Mesenchymal stem cell (in vitro differentiated cells and primary cell): ENCODE measurements at regions not wholly inside any gene's neighbourhood (a gene's known extent, or its start where the extent isn't known, plus 50 kb on each side); places are given as distances from the start of the nearest gene placed in this dataset.

ENCODE experiments used
- DNase-seq: peaks from one replicate; pipeline ENCODE4 v3.0.0-alpha.2; 2013
- H2AFZ ChIP-seq: one replicate; pipeline ENCODE4 v1.6.1; 2013; ENCODE audit warnings: low read depth, mild to moderate bottlenecking, control low read depth, inconsistent platforms, low read length, moderate library complexity
- H2AK5ac ChIP-seq: 2 replicates; pipeline ENCODE4 v1.6.1; 2013; ENCODE audit warnings: low read length, moderate library complexity, mild to moderate bottlenecking, inconsistent platforms; ENCODE audit not compliant: severe bottlenecking
- H2BK120ac ChIP-seq: one replicate; pipeline ENCODE4 v1.6.1; 2013; ENCODE audit warnings: low read depth, mild to moderate bottlenecking, inconsistent platforms, low read length, moderate library complexity
- H2BK12ac ChIP-seq, 2 experiments: one replicate each; pipeline ENCODE4 v1.6.1; 2013; ENCODE audit warnings: inconsistent platforms in 2 of 2, low read length in 2 of 2, mild to moderate bottlenecking in 2 of 2, moderate library complexity in 2 of 2, control low read depth in 1 of 2
- H2BK15ac ChIP-seq: one replicate; pipeline ENCODE4 v1.6.1; 2013; ENCODE audit warnings: mild to moderate bottlenecking, low read depth, inconsistent platforms; ENCODE audit not compliant: poor library complexity, severe bottlenecking
- H2BK5ac ChIP-seq: 2 replicates; pipeline ENCODE4 v1.6.1; 2013; ENCODE audit warnings: low read depth, mild to moderate bottlenecking, low read length, control low read depth, inconsistent platforms; ENCODE audit not compliant: poor library complexity, severe bottlenecking
- H3K14ac ChIP-seq, 2 experiments: one replicate each; pipeline ENCODE4 v1.6.1; 2013; ENCODE audit warnings: inconsistent platforms in 2 of 2, low read length in 2 of 2, control low read depth in 1 of 2, mild to moderate bottlenecking in 1 of 2, moderate library complexity in 1 of 2
- H3K18ac ChIP-seq, 2 experiments: one replicate each; pipeline ENCODE4 v1.6.1; 2013; ENCODE audit warnings: inconsistent platforms in 2 of 2, low read length in 2 of 2, control low read depth in 1 of 2, low read depth in 1 of 2, mild to moderate bottlenecking in 1 of 2
- H3K23ac ChIP-seq, 2 experiments: one replicate each; pipeline ENCODE4 v1.6.1; 2013; ENCODE audit warnings: inconsistent platforms in 2 of 2, low read length in 2 of 2, mild to moderate bottlenecking in 2 of 2, moderate library complexity in 2 of 2, control low read depth in 1 of 2
- H3K27ac ChIP-seq: 2 replicates; pipeline ENCODE4 v1.5.1; 2013; ENCODE audit warnings: mild to moderate bottlenecking, moderate library complexity, low read length, control low read depth, inconsistent platforms; ENCODE audit not compliant: poor library complexity, severe bottlenecking
- H3K27me3 ChIP-seq, 2 experiments: 2 replicates each; pipeline versions ENCODE4 v1.6.1 to v1.7.0; 2013; ENCODE audit warnings: low read length in 2 of 2, mild to moderate bottlenecking in 2 of 2, moderate library complexity in 2 of 2, control low read depth in 1 of 2, inconsistent platforms in 1 of 2; ENCODE audit not compliant: control insufficient read depth in 1 of 2, insufficient read depth in 1 of 2
- H3K36me3 ChIP-seq, 2 experiments: 2 replicates each; pipeline versions ENCODE4 v1.6.1 to v1.7.0; 2013; ENCODE audit warnings: low read length in 2 of 2, control low read depth in 1 of 2, inconsistent platforms in 1 of 2, low read depth in 1 of 2, mild to moderate bottlenecking in 1 of 2; ENCODE audit not compliant: insufficient read depth in 2 of 2, control insufficient read depth in 1 of 2
- H3K4ac ChIP-seq, 2 experiments: one replicate each; pipeline ENCODE4 v1.6.1; 2013; ENCODE audit warnings: inconsistent platforms in 2 of 2, low read length in 2 of 2, mild to moderate bottlenecking in 2 of 2, moderate library complexity in 2 of 2, control low read depth in 1 of 2, low read depth in 1 of 2
- H3K4me1 ChIP-seq: 2 replicates; pipeline ENCODE4 v1.6.1; 2013; ENCODE audit warnings: low read depth, low read length, control low read depth; ENCODE audit not compliant: control insufficient read depth, insufficient read depth
- H3K4me2 ChIP-seq: 2 replicates; pipeline ENCODE4 v1.6.1; 2013; ENCODE audit warnings: low read length, mild to moderate bottlenecking, inconsistent platforms; ENCODE audit not compliant: poor library complexity, severe bottlenecking
- H3K4me3 ChIP-seq, 2 experiments: 2 replicates each; pipeline versions ENCODE4 v1.5.1 to v1.7.0; 2013; ENCODE audit warnings: low read length in 2 of 2, mild to moderate bottlenecking in 2 of 2, control low read depth in 1 of 2, low read depth in 1 of 2; ENCODE audit not compliant: insufficient read depth in 1 of 2
- H3K79me1 ChIP-seq: replicated peaks from 2 replicates; pipeline ENCODE4 v1.6.1; 2013; ENCODE audit warnings: mild to moderate bottlenecking, control low read depth, low read length, inconsistent platforms; ENCODE audit not compliant: poor library complexity, severe bottlenecking
- H3K9ac ChIP-seq: 2 replicates; pipeline ENCODE4 v1.7.0; 2013; ENCODE audit warnings: mild to moderate bottlenecking, low read length, moderate library complexity
- H3K9me3 ChIP-seq: 2 replicates; pipeline ENCODE4 v1.7.0; 2013; ENCODE audit warnings: mild to moderate bottlenecking, low read length; ENCODE audit not compliant: control insufficient read depth
- H4K8ac ChIP-seq: one replicate; pipeline ENCODE4 v1.6.1; 2013; ENCODE audit warnings: inconsistent platforms, mild to moderate bottlenecking, low read length, moderate library complexity
- H4K91ac ChIP-seq: one replicate; pipeline ENCODE4 v1.6.1; 2013; ENCODE audit warnings: mild to moderate bottlenecking, low read length, inconsistent platforms
- WGBS: methylation state at CpG from one replicate; pipeline ENCODE4 v1.1.7; 2013; ENCODE audit warnings: mixed read lengths; 5-methylcytosine and 5-hydroxymethylcytosine counted together

DNA sequence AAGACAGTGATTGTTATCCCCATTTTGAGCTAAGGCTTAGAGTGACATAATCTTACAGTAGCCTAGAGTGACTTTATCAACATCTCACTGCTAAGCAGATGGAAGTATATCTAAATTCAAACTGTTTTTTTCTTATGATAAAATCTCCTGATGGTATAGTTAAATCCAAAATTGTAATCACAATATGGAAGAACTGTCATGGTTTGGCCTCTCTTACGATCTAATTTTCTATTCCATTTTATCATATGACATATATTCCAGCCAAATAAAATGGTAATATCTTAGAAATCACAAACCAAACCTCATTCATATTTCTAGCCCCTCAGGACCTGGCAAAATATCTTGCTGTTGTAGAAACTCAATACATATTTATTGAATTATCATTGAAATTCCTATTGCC, 864.7 kb downstream of the SLC6A15 start:
- no peaks in the 10 kb centered on the region for H3K79me1 ChIP-seq
- no peaks in the 10 kb centered on the region for H3K27me3 ChIP-seq
- no peaks in the 10 kb centered on the region for H3K9me3 ChIP-seq
- H2BK12ac ChIP-seq, result no peak overlapping the region
- no peaks in the 10 kb centered on the region for H3K36me3 ChIP-seq
- H3K14ac ChIP-seq, result no peak overlapping the region
- no peak overlapping the region for H2BK120ac ChIP-seq
- no peak overlapping the region for H3K4me3 ChIP-seq
- no peak for DNase-seq
- H2AK5ac ChIP-seq, result no peak overlapping the region
- no peak overlapping the region for H3K9ac ChIP-seq
- H3K4me2 ChIP-seq, result no peak overlapping the region
- WGBS, result 67% methylated on average over 1 of the region's 1 CpG
- H3K18ac ChIP-seq, result no peak overlapping the region
- H2BK5ac ChIP-seq, result no peak overlapping the region
- no peak overlapping the region for H3K4ac ChIP-seq
- no peaks in the 10 kb centered on the region for H3K4me1 ChIP-seq
- no peak overlapping the region for H3K27ac ChIP-seq
- H2AFZ ChIP-seq, result no peak overlapping the region
- H4K8ac ChIP-seq, result no peak overlapping the region
- H3K23ac ChIP-seq, result no peak overlapping the region
- H4K91ac ChIP-seq, result no peak overlapping the region
- no peak overlapping the region for H2BK15ac ChIP-seq

DNA sequence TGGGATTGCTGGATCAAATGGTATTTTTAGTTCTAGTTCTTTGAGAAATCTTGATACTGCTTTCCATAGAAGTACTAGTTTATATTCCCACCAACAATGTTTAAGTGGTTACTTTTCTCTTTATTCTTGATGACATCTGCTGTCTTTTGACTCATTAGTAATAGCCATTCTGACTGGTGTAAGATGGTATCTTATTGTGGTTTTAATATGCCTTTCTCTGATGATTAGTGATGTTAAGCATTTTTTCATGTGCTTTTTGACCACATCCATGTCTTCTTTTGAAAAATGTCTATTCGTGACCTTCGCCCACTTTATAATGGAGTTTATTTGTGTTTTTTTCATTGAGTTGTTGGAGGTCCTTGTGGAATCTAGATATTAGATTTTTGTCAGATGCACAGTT, 865.7 kb downstream of the SLC6A15 start:
- Histone ChIP-seq H4K91ac (no peak overlapping the region), H3K9ac (no peak overlapping the region), H3K36me3 (no peaks in the 10 kb centered on the region), H2AK5ac (no peak overlapping the region), H3K4me1 (no peaks in the 10 kb centered on the region), H2BK12ac (no peak overlapping the region), H3K79me1 (no peaks in the 10 kb centered on the region), H3K27ac (no peak overlapping the region), H3K18ac (no peak overlapping the region), H2AFZ (no peak overlapping the region), H3K27me3 (no peaks in the 10 kb centered on the region), H3K23ac (no peak overlapping the region), H3K9me3 (no peaks in the 10 kb centered on the region), H3K4ac (no peak overlapping the region), H4K8ac (no peak overlapping the region), H2BK5ac (no peak overlapping the region), H3K4me3 (no peak overlapping the region), H3K14ac (no peak overlapping the region), H2BK15ac (no peak overlapping the region), H2BK120ac (no peak overlapping the region), H3K4me2 (no peak overlapping the region)
- no peak for DNase-seq
- 97% methylated on average over 2 of the region's 2 CpGs for WGBS

DNA sequence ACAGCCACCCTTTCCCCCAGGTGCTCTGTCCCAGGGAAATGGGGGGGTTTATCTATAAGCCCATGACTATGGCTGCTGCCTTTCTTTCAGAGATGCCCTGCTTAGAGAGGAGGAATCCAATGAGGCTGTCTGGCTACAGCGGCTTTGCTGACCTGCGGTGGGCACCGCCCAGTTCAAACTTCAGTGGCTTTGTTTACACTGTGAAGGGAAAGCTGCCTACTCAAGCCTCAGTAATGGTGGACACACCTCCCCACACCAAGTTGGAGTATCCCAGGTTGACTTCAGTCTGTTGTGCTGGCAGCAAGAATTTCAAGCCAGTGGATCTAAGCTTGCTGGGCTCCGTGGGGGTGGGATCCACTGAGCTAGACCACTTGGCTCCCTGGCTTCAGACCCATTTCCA, 869.2 kb downstream of the SLC6A15 start:
- Histone ChIP-seq H3K4me2 (no peak overlapping the region), H3K18ac (no peak overlapping the region), H3K4me1 (no peaks in the 10 kb centered on the region), H4K91ac (no peak overlapping the region), H3K23ac (no peak overlapping the region), H2BK12ac (no peak overlapping the region), H3K14ac (no peak overlapping the region), H2AK5ac (no peak overlapping the region), H2BK15ac (no peak overlapping the region), H3K36me3 (no peaks in the 10 kb centered on the region), H3K9ac (no peak overlapping the region), H3K4me3 (no peak overlapping the region), H3K27me3 (no peaks in the 10 kb centered on the region), H2AFZ (no peak overlapping the region), H3K9me3 (no peaks in the 10 kb centered on the region), H2BK120ac (no peak overlapping the region), H3K4ac (no peak overlapping the region), H2BK5ac (no peak overlapping the region), H4K8ac (no peak overlapping the region), H3K27ac (no peak overlapping the region), H3K79me1 (no peaks in the 10 kb centered on the region)
- 93% methylated on average over 4 of the region's 4 CpGs for WGBS
- DNase-seq, result no peak

DNA sequence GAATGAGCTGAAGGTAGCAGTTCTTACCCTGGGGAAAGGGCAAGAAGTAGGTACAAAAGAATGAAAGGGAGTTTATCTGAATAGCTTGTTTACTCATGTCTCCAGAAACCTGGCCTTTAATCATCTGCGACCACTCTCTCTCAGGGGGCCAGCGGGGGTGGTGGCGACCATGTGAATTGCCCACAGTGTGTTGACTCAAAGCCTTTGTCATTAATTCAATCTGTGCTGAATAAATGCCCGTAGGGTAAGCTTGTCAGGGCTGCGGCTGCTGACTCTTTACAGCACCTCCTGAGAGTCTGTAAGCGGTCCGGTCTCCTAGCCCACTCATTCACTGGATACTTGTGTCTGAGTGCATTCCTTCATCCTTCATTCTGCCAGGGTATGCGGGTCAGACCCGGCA, 874.4 kb downstream of the SLC6A15 start:
- H2BK15ac ChIP-seq, result no peak overlapping the region
- no peak overlapping the region for H2AFZ ChIP-seq
- no peak overlapping the region for H3K27ac ChIP-seq
- no peak overlapping the region for H4K91ac ChIP-seq
- H3K18ac ChIP-seq, result no peak overlapping the region
- WGBS, result 77% methylated on average over 9 of the region's 9 CpGs
- no peak overlapping the region for H2BK12ac ChIP-seq
- no peak for DNase-seq
- no peak overlapping the region for H3K23ac ChIP-seq
- no peak overlapping the region for H2BK120ac ChIP-seq
- H3K79me1 ChIP-seq, result no peaks in the 10 kb centered on the region
- no peak overlapping the region for H4K8ac ChIP-seq
- H3K4me1 ChIP-seq, result no peaks in the 10 kb centered on the region
- H3K4ac ChIP-seq, result no peak overlapping the region
- H3K14ac ChIP-seq, result no peak overlapping the region
- H3K4me3 ChIP-seq, result no peak overlapping the region
- no peaks in the 10 kb centered on the region for H3K36me3 ChIP-seq
- H2BK5ac ChIP-seq, result no peak overlapping the region
- no peaks in the 10 kb centered on the region for H3K27me3 ChIP-seq
- H3K4me2 ChIP-seq, result no peak overlapping the region
- H3K9ac ChIP-seq, result no peak overlapping the region
- no peak overlapping the region for H2AK5ac ChIP-seq
- peaks cover 1% of the 10 kb centered on the region for H3K9me3 ChIP-seq
